ENCODE measurements at regions not wholly inside any gene's neighbourhood (a gene's known extent, or its start where the extent isn't known, plus 50 kb on each side); places are given as distances from the start of the nearest gene placed in this dataset.

GRCh38 chr12:65526311-65526710 is 247.8 kb downstream of the MSRB3 start:
- H3K4me2 ChIP-seq: no peak overlapping the region
- no peaks in the 10 kb centered on the region for H3K79me2 ChIP-seq (ENCODE audit: low read depth)
- no peaks in the 10 kb centered on the region for H4K20me1 ChIP-seq (ENCODE audit: insufficient read depth)
- intact Hi-C loops (cut with micrococcal nuclease; ENCODE audit: unreplicated experiment): no loop called here
- H3K4me3 ChIP-seq: no peak overlapping the region
- no TSS peak for BruUV-seq (replicated peaks)
- ChIA-PET POLR2A (ENCODE audit: unreplicated experiment) (no interaction called here), CTCF (no interaction called here)
- H3F3A ChIP-seq (ENCODE audit: insufficient read depth, low read depth): no peaks in the 10 kb centered on the region
- TF ChIP-seq EZH2 (IDR thresholded peaks at IDR 0.05; ENCODE audit: low read depth) (no peak), CTCF (conservative IDR thresholded peaks at IDR 0.05) (no peak)
- H2AFZ ChIP-seq: no peak overlapping the region
- no peaks in the 10 kb centered on the region for H3K4me1 ChIP-seq (replicated peaks; ENCODE audit: insufficient read depth)
- DNase-seq: no peak
- no peaks in the 10 kb centered on the region for H3K27me3 ChIP-seq (ENCODE audit: insufficient read depth, low read depth)
- no peaks in the 10 kb centered on the region; the same call in 1 of the 2 replicates for H3K9me3 ChIP-seq (ENCODE audit: insufficient read depth, low read depth)
- H3K27ac ChIP-seq: no peak overlapping the region
- no peaks in the 10 kb centered on the region for H3K36me3 ChIP-seq (ENCODE audit: low read depth)
- no peaks in the 10 kb centered on the region for H3K9me2 ChIP-seq (ENCODE audit: insufficient read depth)

GRCh38 chr12:65528127-65528526 is 249.6 kb downstream of the MSRB3 start:
- no peaks in the 10 kb centered on the region for H3K36me3 ChIP-seq (ENCODE audit: low read depth)
- no peaks in the 10 kb centered on the region for H3K4me1 ChIP-seq (replicated peaks; ENCODE audit: insufficient read depth)
- H4K20me1 ChIP-seq (ENCODE audit: insufficient read depth): no peaks in the 10 kb centered on the region
- intact Hi-C loops (cut with micrococcal nuclease; ENCODE audit: unreplicated experiment): no loop called here
- DNase-seq: no peak
- ChIA-PET POLR2A (ENCODE audit: unreplicated experiment) (no interaction called here), CTCF (no interaction called here)
- TF ChIP-seq CTCF (conservative IDR thresholded peaks at IDR 0.05) (no peak), EZH2 (IDR thresholded peaks at IDR 0.05; ENCODE audit: low read depth) (no peak)
- H3K4me3 ChIP-seq: no peak overlapping the region
- H3K27me3 ChIP-seq (ENCODE audit: insufficient read depth, low read depth): no peaks in the 10 kb centered on the region
- no peaks in the 10 kb centered on the region for H3K79me2 ChIP-seq (ENCODE audit: low read depth)
- no TSS peak for BruUV-seq (replicated peaks)
- H3K9me3 ChIP-seq (ENCODE audit: insufficient read depth, low read depth): no peaks in the 10 kb centered on the region; the same call in 1 of the 2 replicates
- no peak overlapping the region for H3K27ac ChIP-seq
- H3K4me2 ChIP-seq: no peak overlapping the region
- H2AFZ ChIP-seq: no peak overlapping the region
- H3F3A ChIP-seq (ENCODE audit: insufficient read depth, low read depth): no peaks in the 10 kb centered on the region
- no peaks in the 10 kb centered on the region for H3K9me2 ChIP-seq (ENCODE audit: insufficient read depth)

GRCh38 chr12:65529106-65529505 is 250.6 kb downstream of the MSRB3 start:
- intact Hi-C loops (cut with micrococcal nuclease; ENCODE audit: unreplicated experiment): no loop called here
- no peaks in the 10 kb centered on the region for H3K27me3 ChIP-seq (ENCODE audit: insufficient read depth, low read depth)
- no peaks in the 10 kb centered on the region for H3K79me2 ChIP-seq (ENCODE audit: low read depth)
- no peak overlapping the region for H3K27ac ChIP-seq
- no peak overlapping the region for H2AFZ ChIP-seq
- H3K9me3 ChIP-seq (ENCODE audit: insufficient read depth, low read depth): no peaks in the 10 kb centered on the region; the same call in 1 of the 2 replicates
- CTCF ChIA-PET: no interaction called here
- H3K4me2 ChIP-seq: no peak overlapping the region
- no peaks in the 10 kb centered on the region for H3K36me3 ChIP-seq (ENCODE audit: low read depth)
- H3K4me1 ChIP-seq (replicated peaks; ENCODE audit: insufficient read depth): no peaks in the 10 kb centered on the region
- no TSS peak for BruUV-seq (replicated peaks)
- no peaks in the 10 kb centered on the region for H3F3A ChIP-seq (ENCODE audit: insufficient read depth, low read depth)
- H3K4me3 ChIP-seq: no peak overlapping the region
- DNase-seq: no peak
- no peaks in the 10 kb centered on the region for H3K9me2 ChIP-seq (ENCODE audit: insufficient read depth)
- TF ChIP-seq EZH2 (IDR thresholded peaks at IDR 0.05; ENCODE audit: low read depth) (no peak), CTCF (conservative IDR thresholded peaks at IDR 0.05) (no peak)
- no peaks in the 10 kb centered on the region for H4K20me1 ChIP-seq (ENCODE audit: insufficient read depth)
- POLR2A ChIA-PET (ENCODE audit: unreplicated experiment): no interaction called here

All from PC-9 (cell line).